Transverse colon (tissue), 4 donors: ENCODE measurements at regions not wholly inside any gene's neighbourhood (a gene's known extent, or its start where the extent isn't known, plus 50 kb on each side); places are given as distances from the start of the nearest gene placed in this dataset.

Source experiments
- CTCF ChIP-seq, 5 experiments: fragments of 200-600 bp in 3 of 5; fragments of 450-650 bp in 2 of 5; sonication (generic) in 3 of 5; IDR thresholded peaks; 1 replicate in 2 of 5; 2 replicates in 3 of 5; pipeline ENCODE4 v1.5.1; 2016 to 2017; ENCODE audit warnings: antibody characterized with exemption in 5 of 5, inconsistent platforms in 3 of 5, mild to moderate bottlenecking in 2 of 5, moderate library complexity in 1 of 5
- POLR2AphosphoS5 ChIP-seq, 3 donors: sonication (generic); formaldehyde crosslinking; IDR thresholded peaks; one replicate each; pipeline ENCODE4 v1.6.1; 2016; ENCODE audit warnings: antibody characterized with exemption in 3 of 3

GRCh38 chr11:44424841-44425240 lies 114.9 kb upstream of the ALX4 start:
- no peak for TF ChIP-seq POLR2AphosphoS5 (IDR thresholded peaks at IDR 0.05)
- TF ChIP-seq CTCF (IDR thresholded peaks at IDR 0.05), result no peak
